GM12873 (cell line): ENCODE measurements at regions not wholly inside any gene's neighbourhood (a gene's known extent, or its start where the extent isn't known, plus 50 kb on each side); places are given as distances from the start of the nearest gene placed in this dataset.

ENCODE experiments used
- TF ChIP-seq, protein P1 (sequence below): IDR thresholded peaks from 2 replicates; pipeline ENCODE4 v1.5.1; 2012; ENCODE audit warnings: low read depth, mild to moderate bottlenecking, moderate library complexity, low read length, control low read depth; ENCODE audit not compliant: insufficient read depth; ENCODE audit errors: missing control alignments

DNA sequence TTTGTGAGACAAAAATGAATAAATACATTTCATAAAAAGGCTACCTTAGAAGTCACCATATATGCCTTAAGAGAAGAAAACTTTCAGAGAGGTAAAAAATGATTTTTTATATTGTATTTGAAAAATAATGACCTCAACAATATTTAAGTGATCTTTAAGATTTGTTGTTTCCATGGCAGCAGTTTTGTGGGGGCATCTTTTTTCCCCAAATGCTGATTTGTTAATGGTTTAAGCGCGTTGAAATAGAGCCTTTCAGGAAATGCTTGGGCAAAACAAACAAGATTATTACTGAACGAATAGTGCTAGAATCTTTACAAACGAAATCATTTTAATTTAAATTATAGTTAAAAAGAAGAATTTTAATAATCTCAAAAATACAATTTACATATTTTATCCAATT, 103.1 kb upstream of the MYO16 start:
- TF ChIP-seq, protein P1, sequence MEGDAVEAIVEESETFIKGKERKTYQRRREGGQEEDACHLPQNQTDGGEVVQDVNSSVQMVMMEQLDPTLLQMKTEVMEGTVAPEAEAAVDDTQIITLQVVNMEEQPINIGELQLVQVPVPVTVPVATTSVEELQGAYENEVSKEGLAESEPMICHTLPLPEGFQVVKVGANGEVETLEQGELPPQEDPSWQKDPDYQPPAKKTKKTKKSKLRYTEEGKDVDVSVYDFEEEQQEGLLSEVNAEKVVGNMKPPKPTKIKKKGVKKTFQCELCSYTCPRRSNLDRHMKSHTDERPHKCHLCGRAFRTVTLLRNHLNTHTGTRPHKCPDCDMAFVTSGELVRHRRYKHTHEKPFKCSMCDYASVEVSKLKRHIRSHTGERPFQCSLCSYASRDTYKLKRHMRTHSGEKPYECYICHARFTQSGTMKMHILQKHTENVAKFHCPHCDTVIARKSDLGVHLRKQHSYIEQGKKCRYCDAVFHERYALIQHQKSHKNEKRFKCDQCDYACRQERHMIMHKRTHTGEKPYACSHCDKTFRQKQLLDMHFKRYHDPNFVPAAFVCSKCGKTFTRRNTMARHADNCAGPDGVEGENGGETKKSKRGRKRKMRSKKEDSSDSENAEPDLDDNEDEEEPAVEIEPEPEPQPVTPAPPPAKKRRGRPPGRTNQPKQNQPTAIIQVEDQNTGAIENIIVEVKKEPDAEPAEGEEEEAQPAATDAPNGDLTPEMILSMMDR: no peak

DNA sequence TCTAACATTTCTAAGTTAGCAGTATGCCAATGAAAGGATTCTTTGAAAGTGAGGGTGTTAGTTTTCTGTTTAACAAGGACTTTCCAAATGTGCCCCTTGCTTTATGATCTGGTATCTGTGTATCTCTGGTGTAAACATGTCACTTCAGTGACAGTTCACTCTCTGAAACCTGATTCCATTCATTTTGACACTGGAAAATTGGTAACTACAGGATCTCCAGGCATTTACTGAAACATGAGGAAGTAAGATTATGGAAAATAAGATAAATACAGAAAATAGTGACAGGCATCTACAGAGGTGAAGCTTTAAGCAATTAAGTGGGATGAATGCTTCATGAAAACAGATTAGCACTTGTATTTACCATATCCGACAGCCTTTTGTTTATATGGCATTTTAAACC, 101.6 kb upstream of the MYO16 start:
- TF ChIP-seq, protein P1: no peak

DNA sequence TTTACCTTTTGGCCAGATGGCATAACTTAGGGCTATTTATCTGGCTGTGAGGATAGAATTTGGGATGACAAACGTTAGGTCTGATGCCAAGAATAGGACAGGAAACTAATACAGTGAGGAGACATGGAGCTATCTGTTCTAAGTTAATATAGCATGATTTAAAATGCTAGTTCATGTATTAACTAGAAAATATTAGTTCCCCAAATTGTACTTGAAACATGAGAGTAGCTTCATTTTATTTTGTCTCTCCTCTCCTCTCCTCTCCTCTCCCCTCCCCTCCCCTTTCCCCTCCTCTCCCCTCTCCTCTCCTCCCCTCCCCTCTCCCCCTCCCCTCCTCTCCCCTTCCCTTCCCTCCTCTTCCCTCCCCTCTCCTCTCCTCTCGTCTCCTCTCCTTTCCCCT, 101.1 kb upstream of the MYO16 start:
- TF ChIP-seq, protein P1: no peak

DNA sequence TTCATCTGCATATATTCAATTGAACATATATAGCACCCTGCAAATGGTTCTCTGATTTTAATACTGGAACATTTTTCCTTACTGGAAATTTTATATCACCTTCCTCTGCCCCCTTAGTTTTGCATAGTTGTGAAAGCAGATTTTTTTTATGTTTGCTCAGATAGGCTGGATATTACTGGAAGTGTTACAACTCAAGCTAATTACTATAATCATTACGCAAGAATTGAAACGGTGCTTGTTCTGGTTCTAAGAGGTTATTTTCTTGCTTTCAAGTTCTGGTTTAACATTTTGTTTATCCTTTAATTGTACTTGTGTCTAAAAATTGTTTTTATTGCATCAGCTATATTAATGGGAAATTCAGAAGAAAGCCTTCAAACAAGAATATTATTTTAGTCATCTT, 95.6 kb upstream of the MYO16 start:
- TF ChIP-seq, protein P1: no peak

DNA sequence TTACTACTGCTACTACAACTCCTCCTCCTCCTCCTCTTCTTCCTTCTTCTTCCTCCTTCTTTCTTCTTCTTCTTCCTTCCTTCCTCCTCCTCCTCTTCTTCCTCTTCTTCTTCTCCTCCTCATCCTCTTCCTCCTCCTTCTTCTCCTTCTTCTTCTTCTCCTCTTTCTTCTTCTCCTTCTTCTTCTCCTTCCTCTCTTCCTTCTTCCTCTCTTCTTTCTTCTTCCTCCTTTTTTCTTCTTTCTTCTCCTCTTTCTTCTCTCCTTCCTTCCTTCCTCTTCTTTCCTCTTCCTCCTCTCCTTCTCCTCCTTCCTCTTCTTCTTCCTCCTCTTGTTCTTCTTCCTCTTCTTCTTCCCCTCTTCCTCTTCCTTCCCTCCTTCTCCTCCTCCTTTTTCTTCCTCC, 94.7 kb upstream of the MYO16 start:
- TF ChIP-seq, protein P1: no peak

DNA sequence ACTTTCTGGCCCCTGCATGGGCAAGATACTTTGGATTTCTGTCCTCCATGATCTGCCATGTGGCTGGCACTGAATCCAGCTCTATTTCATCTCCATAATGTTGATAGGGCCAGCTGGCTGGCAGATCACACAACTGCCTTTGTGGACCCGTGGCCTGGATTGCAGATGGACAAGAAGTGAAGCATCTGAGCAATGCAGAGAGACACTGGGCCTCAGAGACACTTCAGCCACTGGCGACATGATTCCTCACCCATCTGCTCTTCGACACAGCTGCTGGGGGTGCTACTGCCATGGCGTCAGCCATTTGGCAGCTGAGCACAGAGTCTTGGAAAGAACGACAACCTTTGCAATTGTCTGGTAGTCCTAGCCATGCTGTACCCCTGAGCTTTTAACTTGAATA, 79.5 kb upstream of the MYO16 start:
- TF ChIP-seq, protein P1: no peak

DNA sequence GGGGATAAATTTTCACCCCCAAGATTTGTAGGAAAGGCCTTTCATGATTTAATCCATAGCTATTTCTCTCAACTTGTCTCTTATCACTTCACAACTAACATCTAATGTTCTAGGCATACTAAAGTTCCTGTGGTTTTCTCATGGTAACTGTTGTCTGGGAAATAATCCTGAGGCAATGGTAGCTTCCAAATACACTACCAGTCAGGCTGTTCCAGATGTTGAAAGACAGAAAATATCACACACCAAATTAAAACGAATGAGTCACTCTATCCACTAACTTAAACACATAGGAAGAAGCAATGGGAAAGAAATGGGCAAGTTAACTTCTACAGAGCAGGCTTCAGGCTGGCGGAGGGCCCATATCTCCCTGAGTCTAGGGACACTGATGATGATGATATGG, 77.7 kb upstream of the MYO16 start:
- TF ChIP-seq, protein P1: no peak
